PC-9 (cell line): ENCODE measurements at regions not wholly inside any gene's neighbourhood (a gene's known extent, or its start where the extent isn't known, plus 50 kb on each side); places are given as distances from the start of the nearest gene placed in this dataset.
A peak's percentile ranks its signal among the peaks of the same experiment; 100 is the strongest.

Experiments
- BruUV-seq: library from RNA; stranded (reverse); fragments of 400-500 nt; replicated peaks from 2 replicates; lab custom pipeline; 2021; lab: Mats Ljungman, UMichigan
- CTCF ChIA-PET: fragments of 300-600 bp; sonication (Branson Sonifier 250); formaldehyde crosslinking; loops from one replicate; lab custom pipeline; 2022; ENCODE audit warnings: antibody characterized with exemption; lab: Charles Lee
- POLR2A ChIA-PET: fragments of 300-600 bp; sonication (Branson Sonifier 250); formaldehyde crosslinking; loops from one replicate; lab custom pipeline; 2022; ENCODE audit warnings: antibody characterized with exemption; ENCODE audit not compliant: unreplicated experiment; lab: Charles Lee
- DNase-seq, 2 experiments: peaks; one replicate each; pipeline versions ENCODE4 v3.0.0 to v3.0.0-alpha.2; 2015 to 2022; ENCODE audit warnings: mixed read lengths in 1 of 2
- H2AFZ ChIP-seq: fragments of 200-600 bp; sonication (generic); 2 replicates; pipeline ENCODE4 v1.8.1; 2017; ENCODE audit warnings: antibody characterized with exemption
- H3F3A ChIP-seq: fragments of 200-600 bp; sonication (generic); 2 replicates; pipeline ENCODE4 v1.8.1; 2017; ENCODE audit warnings: antibody characterized with exemption, mild to moderate bottlenecking, low read depth; ENCODE audit not compliant: insufficient read depth
- H3K27ac ChIP-seq: fragments of 200-600 bp; sonication (generic); 2 replicates; pipeline ENCODE4 v1.6.1; 2016; ENCODE audit warnings: mixed run types
- H3K27me3 ChIP-seq: fragments of 200-600 bp; sonication (generic); 2 replicates; pipeline ENCODE4 v1.6.1; 2016; ENCODE audit warnings: low read depth, mixed run types; ENCODE audit not compliant: insufficient read depth
- H3K36me3 ChIP-seq: fragments of 200-600 bp; sonication (generic); 2 replicates; pipeline ENCODE4 v1.6.1; 2016; ENCODE audit warnings: low read depth, mixed run types
- H3K4me1 ChIP-seq: fragments of 200-600 bp; sonication (generic); replicated peaks from 2 replicates; pipeline ENCODE4 v1.6.1; 2016; ENCODE audit warnings: mixed run types; ENCODE audit not compliant: insufficient read depth
- H3K4me2 ChIP-seq: fragments of 200-600 bp; sonication (generic); 2 replicates; pipeline ENCODE4 v1.6.1; 2017; ENCODE audit warnings: mixed run types
- H3K4me3 ChIP-seq: fragments of 200-600 bp; sonication (generic); 2 replicates; pipeline ENCODE4 v1.6.1; 2016; ENCODE audit warnings: mixed run types
- H3K79me2 ChIP-seq: fragments of 200-600 bp; sonication (generic); 2 replicates; pipeline ENCODE4 v1.6.1; 2017; ENCODE audit warnings: low read depth, mixed run types
- H3K9me2 ChIP-seq: fragments of 200-600 bp; sonication (generic); 2 replicates; pipeline ENCODE4 v1.8.1; 2017; ENCODE audit warnings: mild to moderate bottlenecking; ENCODE audit not compliant: insufficient read depth
- H3K9me3 ChIP-seq: fragments of 200-600 bp; sonication (generic); 2 replicates; pipeline ENCODE4 v1.8.1; 2016; ENCODE audit warnings: low read depth; ENCODE audit not compliant: insufficient read depth
- H4K20me1 ChIP-seq: fragments of 200-600 bp; sonication (generic); 2 replicates; pipeline ENCODE4 v1.8.1; 2017; ENCODE audit not compliant: insufficient read depth
- CTCF ChIP-seq: fragments of 200-600 bp; sonication (generic); conservative IDR thresholded peaks from 2 replicates; pipeline ENCODE4 v1.6.1; 2017; ENCODE audit warnings: mixed run types, antibody characterized with exemption, mild to moderate bottlenecking, moderate library complexity
- EZH2 ChIP-seq: fragments of 200-600 bp; sonication (generic); IDR thresholded peaks from 2 replicates; pipeline ENCODE4 v1.8.0; 2017; ENCODE audit warnings: antibody characterized with exemption, low read depth
- intact Hi-C: fragments of 100-400 bp; cut with micrococcal nuclease; formaldehyde crosslinking; loops from one replicate; pipeline ENCODE4 v1.10.0; 2022; ENCODE audit not compliant: unreplicated experiment

DNA sequence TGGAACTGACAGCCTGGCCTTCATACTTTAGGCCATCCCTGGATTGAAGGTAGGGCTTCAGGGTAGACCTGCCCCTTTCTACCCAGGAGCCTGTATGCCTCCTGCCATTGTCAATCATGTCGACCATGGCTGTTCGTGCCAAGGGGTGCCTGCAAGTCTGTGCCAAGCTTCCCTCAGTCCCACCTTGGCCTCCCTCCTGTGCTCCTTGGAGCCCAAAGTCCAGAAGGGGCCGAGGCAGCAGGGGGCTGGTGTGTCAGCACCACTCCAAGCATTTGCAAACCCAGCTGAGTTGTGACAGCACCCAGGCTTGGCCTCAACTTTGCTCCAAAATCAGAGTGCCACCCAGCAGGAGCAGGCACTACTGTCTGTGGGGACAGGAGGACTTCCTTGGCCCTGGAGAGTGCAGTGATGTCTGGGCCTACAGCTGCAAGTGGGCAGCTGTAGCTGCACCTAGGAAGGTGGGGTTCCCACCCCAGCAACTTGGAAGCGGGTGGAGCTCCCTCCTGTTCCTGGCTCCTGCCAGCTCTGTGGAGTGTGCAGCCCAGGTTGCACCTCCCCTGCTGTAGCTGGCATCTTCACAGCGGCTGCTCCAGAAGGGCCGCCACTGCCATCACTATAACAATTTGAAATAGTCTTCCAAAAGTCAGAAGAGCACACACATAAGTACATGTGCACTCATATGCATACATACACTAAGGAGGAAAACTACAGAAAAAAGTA is 1719.3 kb downstream of the HACE1 start:
- no peak overlapping the region for H3K4me2 ChIP-seq
- no peak overlapping the region for H3K4me3 ChIP-seq
- H3K9me3 ChIP-seq: no peaks in the 10 kb centered on the region
- no peaks in the 10 kb centered on the region for H3K9me2 ChIP-seq
- H2AFZ ChIP-seq: 0 out of 2 replicates have a peak overlapping the region, but pooled peaks have one; percentile 24
- intact Hi-C loops: no loop called here
- no peaks in the 10 kb centered on the region for H3K36me3 ChIP-seq
- H3K79me2 ChIP-seq: no peaks in the 10 kb centered on the region
- no peak for TF ChIP-seq EZH2
- no peak for TF ChIP-seq CTCF
- no peaks in the 10 kb centered on the region; the same call in 1 of the 2 replicates for H4K20me1 ChIP-seq
- no peak overlapping the region for H3K27ac ChIP-seq
- H3F3A ChIP-seq: no peaks in the 10 kb centered on the region
- BruUV-seq: no TSS peak
- no peaks in the 10 kb centered on the region for H3K4me1 ChIP-seq
- ChIA-PET POLR2A (no interaction called here), CTCF (no interaction called here)
- no peaks in the 10 kb centered on the region for H3K27me3 ChIP-seq
- DNase-seq: no peak

- no peaks in the 10 kb centered on the region for H3K9me2 ChIP-seq
- intact Hi-C loops: no loop called here
These were observed 1720.3 kb downstream of the HACE1 start for GRCh38 chr6:103139377-103139776.

GRCh38 chr6:103124471-103124870 is 1731.0 kb downstream of the GRIK2 start:
- Histone ChIP-seq H3K9me3 (no peaks in the 10 kb centered on the region), H3K27ac (no peak overlapping the region), H4K20me1 (no peaks in the 10 kb centered on the region; the same call in 1 of the 2 replicates), H3K27me3 (no peaks in the 10 kb centered on the region), H3K4me2 (no peak overlapping the region), H3K36me3 (no peaks in the 10 kb centered on the region), H3F3A (no peaks in the 10 kb centered on the region), H3K4me3 (no peak overlapping the region), H2AFZ (no peak overlapping the region), H3K9me2 (no peaks in the 10 kb centered on the region), H3K79me2 (no peaks in the 10 kb centered on the region), H3K4me1 (no peaks in the 10 kb centered on the region)
- no TSS peak for BruUV-seq
- no peak for DNase-seq
- ChIA-PET POLR2A (no interaction called here), CTCF (no interaction called here)
- TF ChIP-seq CTCF: no peak
- TF ChIP-seq EZH2: no peak
- intact Hi-C loops: loop anchor here (10.0 kb wide), 1 partner anchor 1400 kb away; no protein-coding TSS in a partner anchor

More at GRCh38 chr6:103139377-103139776, 1720.3 kb downstream of the HACE1 start:
- no peak for DNase-seq
- H3K4me3 ChIP-seq: no peak overlapping the region
- CTCF ChIA-PET: no interaction called here
- POLR2A ChIA-PET: no interaction called here
- H3K27me3 ChIP-seq: no peaks in the 10 kb centered on the region
- H3K4me2 ChIP-seq: no peak overlapping the region
- H3F3A ChIP-seq: no peaks in the 10 kb centered on the region
- no peaks in the 10 kb centered on the region for H3K79me2 ChIP-seq
- H3K4me1 ChIP-seq: no peaks in the 10 kb centered on the region
- H3K27ac ChIP-seq: no peak overlapping the region
- no peaks in the 10 kb centered on the region for H3K9me3 ChIP-seq
- H3K36me3 ChIP-seq: no peaks in the 10 kb centered on the region
- no peaks in the 10 kb centered on the region; the same call in 1 of the 2 replicates for H4K20me1 ChIP-seq
- no TSS peak for BruUV-seq
- no peak for TF ChIP-seq EZH2
- no peak for TF ChIP-seq CTCF
- H2AFZ ChIP-seq: no peak overlapping the region
